SK-N-MC (cell line): ENCODE measurements at regions not wholly inside any gene's neighbourhood (a gene's known extent, or its start where the extent isn't known, plus 50 kb on each side); places are given as distances from the start of the nearest gene placed in this dataset.

Experiments used
- EZH2 ChIP-seq: fragments of 200-600 bp; sonication (generic); IDR thresholded peaks from one replicate; pipeline ENCODE4 v1.6.1; 2017; ENCODE audit warnings: antibody characterized with exemption
- POLR2AphosphoS5 ChIP-seq: IDR thresholded peaks from 2 replicates; pipeline ENCODE4 v1.6.1; 2012; ENCODE audit warnings: mild to moderate bottlenecking, low read depth, low read length, borderline replicate concordance

DNA sequence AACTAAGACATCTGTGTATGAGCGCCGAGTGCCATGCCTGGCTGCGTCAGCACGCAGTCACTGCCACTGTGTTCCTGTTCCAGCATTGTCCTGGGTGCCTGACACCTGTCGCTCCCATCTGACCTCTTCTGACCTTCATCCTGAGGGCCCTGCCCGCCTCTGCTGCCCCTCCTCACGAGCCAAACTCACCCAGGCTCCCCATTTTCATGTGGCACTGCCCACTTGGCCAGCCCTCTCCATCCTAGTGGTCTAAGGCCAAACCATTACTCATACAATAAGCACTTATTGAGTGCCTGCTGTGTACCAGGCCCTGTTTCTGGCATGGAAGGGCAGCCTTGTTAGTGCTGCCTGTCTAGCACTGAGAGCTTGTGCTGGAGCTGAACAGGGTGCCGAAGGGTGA, 77.2 kb upstream of the PCBD1 start:
- TF ChIP-seq POLR2AphosphoS5 (no peak), EZH2 (no peak)
